H1 (cell line): ENCODE measurements at regions not wholly inside any gene's neighbourhood (a gene's known extent, or its start where the extent isn't known, plus 50 kb on each side); places are given as distances from the start of the nearest gene placed in this dataset.

Experiments used
- CTCF ChIA-PET: fragments of 300-600 bp; sonication (Branson Sonifier 250); formaldehyde crosslinking; loops from one replicate; lab custom pipeline; 2021; ENCODE audit not compliant: partially characterized antibody; lab: Charles Lee
- POLR2A ChIA-PET: fragments of 300-600 bp; sonication (Branson Sonifier 250); formaldehyde crosslinking; loops from one replicate; lab custom pipeline; 2021; ENCODE audit warnings: inconsistent platforms; ENCODE audit not compliant: partially characterized antibody; lab: Charles Lee
- DNase-seq, 2 experiments: peaks; one replicate each; pipeline versions ENCODE4 v3.0.0 to v3.0.0-alpha.2; 2010 to 2022; ENCODE audit warnings: low spot score in 2 of 2, low read depth in 1 of 2, mixed read lengths in 1 of 2
- FAIRE-seq: peaks from 2 replicates; lab custom pipeline; 2011; peaks lifted over from hg19 to GRCh38; lab: Jason Lieb, UNC
- H2AFZ ChIP-seq: 2 replicates; pipeline ENCODE4 v1.8.1; 2012; ENCODE audit warnings: low read length, inconsistent platforms
- H2AK5ac ChIP-seq: 2 replicates; pipeline ENCODE4 v1.6.1; 2013; ENCODE audit warnings: low read depth, low read length
- H2BK120ac ChIP-seq: replicated peaks from 2 replicates; pipeline ENCODE3; 2013; ENCODE audit warnings: low read depth, low read length, inconsistent platforms
- H2BK12ac ChIP-seq: 2 replicates; pipeline ENCODE4 v1.6.1; 2013; ENCODE audit warnings: low read depth, low read length
- H2BK15ac ChIP-seq: 2 replicates; pipeline ENCODE4 v1.6.1; 2013; ENCODE audit warnings: low read length
- H2BK20ac ChIP-seq: 2 replicates; pipeline ENCODE4 v1.6.1; 2013; ENCODE audit warnings: low read length
- H2BK5ac ChIP-seq: 2 replicates; pipeline ENCODE4 v1.6.1; 2013; ENCODE audit warnings: low read depth, low read length
- H3K14ac ChIP-seq: 2 replicates; pipeline ENCODE4 v1.6.1; 2013; ENCODE audit warnings: inconsistent platforms; ENCODE audit not compliant: insufficient read length
- H3K18ac ChIP-seq: 2 replicates; pipeline ENCODE4 v1.6.1; 2013; ENCODE audit warnings: low read length; ENCODE audit errors: extremely low read depth
- H3K23ac ChIP-seq: 2 replicates; pipeline ENCODE4 v1.6.1; 2013; ENCODE audit warnings: inconsistent platforms; ENCODE audit not compliant: insufficient read length
- H3K23me2 ChIP-seq: 2 replicates; pipeline ENCODE4 v1.6.1; 2013; ENCODE audit warnings: low read depth, low read length
- H3K27ac ChIP-seq: 2 replicates; pipeline ENCODE4 v1.6.1; 2011; ENCODE audit warnings: low read depth, low read length, inconsistent platforms
- H3K27me3 ChIP-seq, 4 experiments: replicated peaks in 1 of 4; 1 replicate in 1 of 4; 2 replicates in 3 of 4; pipeline versions ENCODE4 v1.6.1 to v1.8.1; 2011 to 2013; ENCODE audit warnings: low read length in 3 of 4, mild to moderate bottlenecking in 3 of 4, inconsistent platforms in 2 of 4, mixed read lengths in 2 of 4, moderate library complexity in 1 of 4; ENCODE audit not compliant: control insufficient read depth in 3 of 4, insufficient read depth in 3 of 4; ENCODE audit errors: extremely low read depth in 1 of 4
- H3K36me3 ChIP-seq, 4 experiments: 2 replicates each; pipeline versions ENCODE4 v1.6.1 to v1.8.1; 2011 to 2013; ENCODE audit warnings: mild to moderate bottlenecking in 4 of 4, low read length in 3 of 4, moderate library complexity in 2 of 4, control low read depth in 1 of 4, inconsistent platforms in 1 of 4; ENCODE audit not compliant: insufficient read depth in 4 of 4, control insufficient read depth in 2 of 4
- H3K4ac ChIP-seq: replicated peaks from 2 replicates; pipeline ENCODE3; 2013; ENCODE audit warnings: low read length, low read depth, mixed read lengths, inconsistent platforms; ENCODE audit not compliant: insufficient read length
- H3K4me1 ChIP-seq, 4 experiments: replicated peaks in 1 of 4; 1 replicate in 1 of 4; 2 replicates in 3 of 4; pipeline versions ENCODE4 v1.6.1 to v1.8.1; 2011 to 2013; ENCODE audit warnings: low read length in 3 of 4, inconsistent platforms in 2 of 4, mixed read lengths in 1 of 4; ENCODE audit not compliant: insufficient read depth in 4 of 4, control insufficient read depth in 3 of 4
- H3K4me2 ChIP-seq, 2 experiments: 2 replicates each; pipeline versions ENCODE4 v1.6.1 to v1.8.1; 2011 to 2013; ENCODE audit warnings: low read depth in 2 of 2, low read length in 2 of 2, control low read depth in 1 of 2, inconsistent platforms in 1 of 2, mild to moderate bottlenecking in 1 of 2; ENCODE audit not compliant: insufficient read depth in 1 of 2
- H3K4me3 ChIP-seq, 4 experiments: fragments of 200-600, 300-600 bp in 1 of 4; sonication (generic), shearing (Covaris generic), sonication (Bioruptor Twin) in 1 of 4; 2 replicates each; pipeline versions ENCODE4 v1.5.1 to v1.8.1; 2011 to 2016; ENCODE audit warnings: low read length in 4 of 4, low read depth in 3 of 4, control low read depth in 2 of 4, inconsistent platforms in 2 of 4, mild to moderate bottlenecking in 2 of 4, mixed read lengths in 1 of 4, moderate library complexity in 1 of 4; ENCODE audit not compliant: insufficient read depth in 2 of 4; ENCODE audit errors: extremely low read depth in 1 of 4
- H3K56ac ChIP-seq: replicated peaks from 2 replicates; pipeline ENCODE3; 2013; ENCODE audit warnings: low read depth, mild to moderate bottlenecking, mixed read lengths, low read length, inconsistent platforms; ENCODE audit not compliant: insufficient read length
- H3K79me1 ChIP-seq: 2 replicates; pipeline ENCODE4 v1.6.1; 2013; ENCODE audit warnings: low read depth, low read length, control low read depth
- H3K79me2 ChIP-seq, 2 experiments: 2 replicates each; pipeline versions ENCODE4 v1.6.1 to v1.8.1; 2012 to 2013; ENCODE audit warnings: low read length in 2 of 2, mild to moderate bottlenecking in 2 of 2, inconsistent platforms in 1 of 2; ENCODE audit not compliant: insufficient read depth in 2 of 2, control insufficient read depth in 1 of 2
- H3K9ac ChIP-seq, 4 experiments: replicated peaks in 1 of 4; 1 replicate in 1 of 4; 2 replicates in 3 of 4; pipeline versions ENCODE4 v1.6.1 to v1.8.1; 2011 to 2013; ENCODE audit warnings: low read depth in 3 of 4, low read length in 3 of 4, control low read depth in 2 of 4, mild to moderate bottlenecking in 2 of 4, moderate library complexity in 2 of 4, inconsistent platforms in 1 of 4; ENCODE audit errors: extremely low read depth in 1 of 4
- H3K9me3 ChIP-seq, 2 experiments: 2 replicates each; pipeline versions ENCODE4 v1.6.1 to v1.8.1; 2012 to 2013; ENCODE audit warnings: mild to moderate bottlenecking in 2 of 2, moderate library complexity in 2 of 2, control low read depth in 1 of 2, inconsistent platforms in 1 of 2, low read depth in 1 of 2, low read length in 1 of 2, mixed read lengths in 1 of 2; ENCODE audit not compliant: insufficient read depth in 2 of 2
- H4K20me1 ChIP-seq, 2 experiments: replicated peaks in 1 of 2; 2 replicates each; pipeline versions ENCODE3 to v1.8.1; 2011 to 2013; ENCODE audit warnings: inconsistent platforms in 2 of 2, low read length in 2 of 2, mild to moderate bottlenecking in 1 of 2; ENCODE audit not compliant: insufficient read depth in 2 of 2, control insufficient read depth in 1 of 2
- H4K5ac ChIP-seq: 2 replicates; pipeline ENCODE4 v1.6.1; 2013; ENCODE audit warnings: low read length, low read depth, mixed read lengths, inconsistent platforms; ENCODE audit not compliant: insufficient read length
- H4K8ac ChIP-seq: 2 replicates; pipeline ENCODE4 v1.8.0; 2013; ENCODE audit warnings: mild to moderate bottlenecking, moderate library complexity, low read length, inconsistent platforms; ENCODE audit not compliant: insufficient read depth; ENCODE audit errors: extremely low read depth
- H4K91ac ChIP-seq: replicated peaks from 2 replicates; pipeline ENCODE3; 2013; ENCODE audit warnings: low read length, mixed read lengths, inconsistent platforms; ENCODE audit not compliant: insufficient read length
- BCL11A ChIP-seq, 2 experiments: IDR thresholded peaks; one replicate each; pipeline ENCODE4 v1.6.1; 2011; ENCODE audit warnings: low read depth in 2 of 2, low read length in 2 of 2, mild to moderate bottlenecking in 2 of 2
- CHD1 ChIP-seq: IDR thresholded peaks from 2 replicates; pipeline ENCODE4 v1.6.1; 2012; ENCODE audit warnings: low read depth, low read length, improper control_type of control experiment
- WGBS, 2 experiments: shearing (Covaris generic) in 1 of 2; methylation state at CpG; one replicate each; pipeline versions ENCODE4 v1.1.6 to v1.1.7; 2013 to 2015; ENCODE audit warnings: low lambda C conversion rate in 2 of 2, mixed read lengths in 2 of 2, inconsistent platforms in 1 of 2, low coverage in 1 of 2, missing lambda C conversion rate in 1 of 2; ENCODE audit not compliant: insufficient replicate concordance in 2 of 2, insufficient coverage in 1 of 2, insufficient read length in 1 of 2; ENCODE audit errors: extremely low coverage in 1 of 2, missing lambda C conversion rate in 1 of 2; 5-methylcytosine and 5-hydroxymethylcytosine counted together

- TF ChIP-seq BCL11A (IDR thresholded peaks at IDR 0.05; ENCODE audit: low read depth in 2 of 2, low read length in 2 of 2) (no peak), CHD1 (no peak)
- H3K4me2 ChIP-seq: no peak overlapping the region
- no peak for FAIRE-seq
- no peak overlapping the region for H2BK20ac ChIP-seq
- H2BK5ac ChIP-seq: no peak overlapping the region
- DNase-seq: no peak
- no peak overlapping the region for H2BK15ac ChIP-seq
- H3K36me3 ChIP-seq: no peaks in the 10 kb centered on the region
- H2BK12ac ChIP-seq: no peak overlapping the region
- H3K23me2 ChIP-seq: 0 out of 2 replicates have a peak, but pooled peaks cover 2% of the 10 kb centered on the region
- no peaks in the 10 kb centered on the region for H4K20me1 ChIP-seq
- no peak overlapping the region for H2AFZ ChIP-seq
- 0 out of 4 replicates have a peak, but pooled peaks cover 0 to 3% of the 10 kb centered on the region in 2 experiments for H3K9me3 ChIP-seq
- no peak overlapping the region for H3K18ac ChIP-seq
- WGBS, 2 experiments: 87% methylated on average over 3 of the region's 3 CpGs; no CpG with 5 or more reads in 1 of the 2 experiments
- no peak overlapping the region for H2AK5ac ChIP-seq
- H4K5ac ChIP-seq: no peak overlapping the region
- no peak overlapping the region for H3K23ac ChIP-seq
- no peak overlapping the region for H3K27ac ChIP-seq
- no peaks in the 10 kb centered on the region for H3K79me2 ChIP-seq
- no peak overlapping the region for H3K4ac ChIP-seq
- no peak overlapping the region for H4K8ac ChIP-seq
- no peak overlapping the region for H3K9ac ChIP-seq
- no peak overlapping the region for H2BK120ac ChIP-seq
- H3K14ac ChIP-seq: no peak overlapping the region
- H3K4me1 ChIP-seq: peaks cover 0 to 3% (median 1%) of the 10 kb centered on the region in 4 experiments; a peak in 2 of 7 replicates
- CTCF ChIA-PET: interaction anchor here (0.6 to 1.8 kb wide), 3 partner anchors 9 to 53 kb away, joined by 3 to 7 read pairs (median 3); no protein-coding TSS in a partner anchor
- no peaks in the 10 kb centered on the region for H3K27me3 ChIP-seq
- no peak overlapping the region for H4K91ac ChIP-seq
- H3K56ac ChIP-seq: no peak overlapping the region
- POLR2A ChIA-PET: no interaction called here
- no peak overlapping the region for H3K4me3 ChIP-seq
- H3K79me1 ChIP-seq: no peaks in the 10 kb centered on the region
Measured at GRCh38 chr14:81618695-81619094, 85.0 kb upstream of the SEL1L start.
